Keratinocyte (primary cell): ENCODE measurements at regions not wholly inside any gene's neighbourhood (a gene's known extent, or its start where the extent isn't known, plus 50 kb on each side); places are given as distances from the start of the nearest gene placed in this dataset.

Source experiments
- DNase-seq: peaks from one replicate; pipeline ENCODE4 v3.0.0-alpha.2; 2011; ENCODE audit warnings: low read depth, missing footprints, low spot score
- FAIRE-seq: peaks from 2 replicates; lab custom pipeline; 2011; peaks lifted over from hg19 to GRCh38; lab: Jason Lieb, UNC
- H2AFZ ChIP-seq: 2 replicates; pipeline ENCODE4 v1.6.0; 2012; ENCODE audit warnings: low read length, control low read depth, inconsistent platforms; ENCODE audit not compliant: control insufficient read depth
- H3K27ac ChIP-seq: 2 replicates; pipeline ENCODE4 v1.5.1; 2011; ENCODE audit warnings: low read length; ENCODE audit not compliant: control insufficient read depth, insufficient read depth
- H3K27me3 ChIP-seq: 3 replicates; pipeline ENCODE4 v1.6.0; 2011; ENCODE audit warnings: low read length; ENCODE audit not compliant: control insufficient read depth, insufficient read depth; ENCODE audit errors: extremely low read depth
- H3K36me3 ChIP-seq, 2 experiments: 2 replicates in 1 of 2; 3 replicates in 1 of 2; pipeline ENCODE4 v1.5.1; 2011; ENCODE audit warnings: low read length in 2 of 2, mild to moderate bottlenecking in 1 of 2; ENCODE audit not compliant: control insufficient read depth in 2 of 2, insufficient read depth in 2 of 2; ENCODE audit errors: extremely low read depth in 1 of 2
- H3K4me1 ChIP-seq: 3 replicates; pipeline ENCODE4 v1.5.1; 2011; ENCODE audit warnings: low read length; ENCODE audit not compliant: control insufficient read depth, insufficient read depth; ENCODE audit errors: extremely low read depth
- H3K4me2 ChIP-seq: 3 replicates; pipeline ENCODE4 v1.6.0; 2011; ENCODE audit warnings: low read depth, low read length; ENCODE audit not compliant: control insufficient read depth, insufficient read depth; ENCODE audit errors: extremely low read depth
- H3K4me3 ChIP-seq, 3 experiments: fragments of 200-600 bp in 1 of 3; sonication (generic) in 1 of 3; 2 replicates in 2 of 3; 3 replicates in 1 of 3; pipeline ENCODE4 v1.5.1; 2011 to 2016; ENCODE audit warnings: low read length in 3 of 3, mild to moderate bottlenecking in 3 of 3, control low read depth in 2 of 3, inconsistent platforms in 1 of 3, low read depth in 1 of 3, mixed read lengths in 1 of 3, mixed run types in 1 of 3, moderate library complexity in 1 of 3; ENCODE audit not compliant: control insufficient read depth in 2 of 3, insufficient read depth in 2 of 3; ENCODE audit errors: extremely low read depth in 1 of 3
- H3K79me2 ChIP-seq: 2 replicates; pipeline ENCODE4 v1.6.0; 2012; ENCODE audit warnings: low read length; ENCODE audit not compliant: control insufficient read depth, insufficient read depth
- H3K9ac ChIP-seq: 3 replicates; pipeline ENCODE4 v1.6.0; 2011; ENCODE audit warnings: low read length; ENCODE audit not compliant: control insufficient read depth, insufficient read depth; ENCODE audit errors: extremely low read depth
- H3K9me1 ChIP-seq: 3 replicates; pipeline ENCODE4 v1.6.0; 2011; ENCODE audit warnings: low read length; ENCODE audit not compliant: control insufficient read depth, insufficient read depth; ENCODE audit errors: extremely low read depth
- H3K9me3 ChIP-seq: 2 replicates; pipeline ENCODE4 v1.5.1; 2012; ENCODE audit warnings: low read depth, low read length; ENCODE audit not compliant: control insufficient read depth
- H4K20me1 ChIP-seq: 3 replicates; pipeline ENCODE4 v1.6.0; 2011; ENCODE audit warnings: low read length; ENCODE audit not compliant: control insufficient read depth, insufficient read depth; ENCODE audit errors: extremely low read depth
- EZH2 ChIP-seq: IDR thresholded peaks from one replicate; pipeline ENCODE4 v1.6.1; 2012; ENCODE audit warnings: inconsistent platforms, mild to moderate bottlenecking, low read length, moderate library complexity
- dilution Hi-C: fragments of 300-500 bp; cut with MboI; formaldehyde crosslinking; loops from one replicate; pipeline ENCODE4 v1.7.0; 2020; ENCODE audit warnings: low sequenced_read_pairs; ENCODE audit not compliant: extremely low pct_ligation_motif_present
- TF ChIP-seq, protein P1 (sequence below), 3 experiments: IDR thresholded peaks in 1 of 3; conservative IDR thresholded peaks in 1 of 3; optimal IDR thresholded peaks in 1 of 3; 2 replicates in 2 of 3; 3 replicates in 1 of 3; pipeline versions ENCODE3 to v1.5.1; 2011; ENCODE audit warnings: low read length in 3 of 3, mild to moderate bottlenecking in 3 of 3, moderate library complexity in 2 of 3, control low read depth in 1 of 3, inconsistent platforms in 1 of 3; ENCODE audit not compliant: insufficient read depth in 2 of 3; ENCODE audit errors: extremely low read depth in 1 of 3

DNA sequence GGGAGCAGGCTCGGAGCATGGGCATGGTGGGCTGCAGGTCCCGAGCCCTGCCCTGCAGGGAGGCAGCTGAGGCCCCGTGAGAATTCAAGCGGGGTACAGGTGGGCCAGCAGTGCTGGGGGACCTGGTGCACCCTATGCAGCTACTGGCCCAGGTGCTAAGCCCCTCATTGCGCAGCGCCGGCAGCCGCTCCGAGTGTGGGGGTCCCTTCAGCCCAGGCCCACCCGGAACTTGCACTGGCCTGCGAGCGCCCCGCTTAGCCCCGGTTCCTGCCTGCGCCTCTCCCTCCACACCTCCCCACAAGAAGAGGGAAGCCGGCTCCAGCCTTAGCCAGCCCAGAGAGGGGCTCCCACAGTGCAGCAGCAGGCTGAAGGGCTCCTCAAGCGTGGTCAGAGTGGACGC, 250.7 kb downstream of the CRPPA start:
- Histone ChIP-seq H3K4me3 (no peak overlapping the region), H3K27ac (no peak overlapping the region), H3K4me2 (no peak overlapping the region), H3K9me1 (no peaks in the 10 kb centered on the region), H4K20me1 (no peaks in the 10 kb centered on the region), H3K36me3 (no peaks in the 10 kb centered on the region), H3K79me2 (no peaks in the 10 kb centered on the region), H3K27me3 (no peaks in the 10 kb centered on the region), H2AFZ (no peak overlapping the region), H3K9me3 (no peaks in the 10 kb centered on the region), H3K4me1 (no peaks in the 10 kb centered on the region), H3K9ac (no peak overlapping the region)
- no peak for DNase-seq
- FAIRE-seq = no peak
- TF ChIP-seq, protein P1, sequence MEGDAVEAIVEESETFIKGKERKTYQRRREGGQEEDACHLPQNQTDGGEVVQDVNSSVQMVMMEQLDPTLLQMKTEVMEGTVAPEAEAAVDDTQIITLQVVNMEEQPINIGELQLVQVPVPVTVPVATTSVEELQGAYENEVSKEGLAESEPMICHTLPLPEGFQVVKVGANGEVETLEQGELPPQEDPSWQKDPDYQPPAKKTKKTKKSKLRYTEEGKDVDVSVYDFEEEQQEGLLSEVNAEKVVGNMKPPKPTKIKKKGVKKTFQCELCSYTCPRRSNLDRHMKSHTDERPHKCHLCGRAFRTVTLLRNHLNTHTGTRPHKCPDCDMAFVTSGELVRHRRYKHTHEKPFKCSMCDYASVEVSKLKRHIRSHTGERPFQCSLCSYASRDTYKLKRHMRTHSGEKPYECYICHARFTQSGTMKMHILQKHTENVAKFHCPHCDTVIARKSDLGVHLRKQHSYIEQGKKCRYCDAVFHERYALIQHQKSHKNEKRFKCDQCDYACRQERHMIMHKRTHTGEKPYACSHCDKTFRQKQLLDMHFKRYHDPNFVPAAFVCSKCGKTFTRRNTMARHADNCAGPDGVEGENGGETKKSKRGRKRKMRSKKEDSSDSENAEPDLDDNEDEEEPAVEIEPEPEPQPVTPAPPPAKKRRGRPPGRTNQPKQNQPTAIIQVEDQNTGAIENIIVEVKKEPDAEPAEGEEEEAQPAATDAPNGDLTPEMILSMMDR (optimal IDR thresholded peaks at IDR 0.05 in 1 of 3, IDR thresholded peaks at IDR 0.05 in 1 of 3, conservative IDR thresholded peaks at IDR 0.05 in 1 of 3; ENCODE audit: extremely low read depth in 1 of 3, insufficient read depth in 2 of 3, low read length in 3 of 3) = no peak
- no peak for TF ChIP-seq EZH2
- dilution Hi-C loops = no loop called here

DNA sequence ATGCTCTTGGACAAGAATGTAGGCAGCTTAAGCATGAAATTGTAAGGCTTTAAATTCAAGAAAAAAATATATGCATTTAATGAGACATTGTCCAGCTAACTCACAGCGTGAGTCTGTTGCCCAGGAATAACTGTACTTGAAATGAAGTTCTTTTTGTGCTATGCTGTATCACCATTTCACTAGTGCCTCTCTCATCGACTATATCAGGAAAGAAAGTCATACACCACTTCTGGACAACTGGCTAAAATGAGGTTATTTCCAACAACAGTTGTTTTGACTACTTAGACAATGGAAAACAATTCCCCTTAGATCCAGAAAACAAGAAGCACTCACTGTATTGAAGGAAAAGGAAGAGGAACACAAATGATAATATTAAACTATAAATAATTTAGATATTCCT, 251.8 kb downstream of the CRPPA start:
- no peak overlapping the region for H3K27ac ChIP-seq
- dilution Hi-C loops = no loop called here
- TF ChIP-seq EZH2 = no peak
- TF ChIP-seq, protein P1 (optimal IDR thresholded peaks at IDR 0.05 in 1 of 3, IDR thresholded peaks at IDR 0.05 in 1 of 3, conservative IDR thresholded peaks at IDR 0.05 in 1 of 3; ENCODE audit: extremely low read depth in 1 of 3, insufficient read depth in 2 of 3, low read length in 3 of 3) = no peak
- no peaks in the 10 kb centered on the region for H3K79me2 ChIP-seq
- H3K4me1 ChIP-seq = no peaks in the 10 kb centered on the region
- no peak overlapping the region for H2AFZ ChIP-seq
- H4K20me1 ChIP-seq = no peaks in the 10 kb centered on the region
- DNase-seq (no peak), FAIRE-seq (no peak)
- H3K9ac ChIP-seq = no peak overlapping the region
- no peak overlapping the region for H3K4me3 ChIP-seq
- H3K27me3 ChIP-seq = no peaks in the 10 kb centered on the region
- H3K9me1 ChIP-seq = no peaks in the 10 kb centered on the region
- H3K4me2 ChIP-seq = no peak overlapping the region
- H3K9me3 ChIP-seq = no peaks in the 10 kb centered on the region
- no peaks in the 10 kb centered on the region for H3K36me3 ChIP-seq
